Hepatocyte (in vitro differentiated cells): ENCODE measurements at regions not wholly inside any gene's neighbourhood (a gene's known extent, or its start where the extent isn't known, plus 50 kb on each side); places are given as distances from the start of the nearest gene placed in this dataset.

ENCODE experiments used
- CTCF ChIP-seq: fragments of 200-600 bp; sonication (generic); IDR thresholded peaks from 2 replicates; pipeline ENCODE4 v1.5.1; 2016; ENCODE audit warnings: antibody characterized with exemption, mild to moderate bottlenecking; ENCODE audit not compliant: poor library complexity
- EZH2 ChIP-seq: fragments of 200-600 bp; sonication (generic); IDR thresholded peaks from 2 replicates; pipeline ENCODE4 v1.6.1; 2016; ENCODE audit warnings: antibody characterized with exemption, mild to moderate bottlenecking, borderline replicate concordance

DNA sequence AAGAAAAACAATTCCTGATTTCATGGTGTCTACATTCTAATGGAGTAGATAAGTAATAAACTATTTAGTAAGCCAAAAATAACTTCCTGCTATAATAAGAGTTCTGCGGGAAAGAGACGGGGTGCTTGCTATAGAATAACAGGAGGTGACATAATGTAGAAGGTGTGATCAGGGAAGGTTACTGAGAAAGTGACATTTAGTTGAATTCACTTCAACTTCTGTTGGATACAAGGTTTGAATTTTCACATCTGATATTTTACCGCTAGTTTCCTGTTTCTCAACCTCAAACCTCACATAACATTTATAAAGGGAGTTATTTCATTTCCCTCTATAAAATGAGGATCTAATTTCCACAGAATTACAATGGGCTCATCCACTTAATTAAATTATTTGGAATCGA lies 102.3 kb upstream of the GBE1 start:
- no peak for TF ChIP-seq EZH2
- no peak for TF ChIP-seq CTCF
